ENCODE measurements at regions not wholly inside any gene's neighbourhood (a gene's known extent, or its start where the extent isn't known, plus 50 kb on each side); places are given as distances from the start of the nearest gene placed in this dataset.

GRCh38 chr10:128855618-128856428 lies 611.2 kb upstream of the MGMT start:
- TF ChIP-seq CTCF (IDR thresholded peaks at IDR 0.05) (no peak), POLR2A (IDR thresholded peaks at IDR 0.05) (no peak), EP300 (IDR thresholded peaks at IDR 0.05) (no peak)

Measured in ovary (tissue), 3 donors.